HEK293T (cell line): ENCODE measurements at regions not wholly inside any gene's neighbourhood (a gene's known extent, or its start where the extent isn't known, plus 50 kb on each side); places are given as distances from the start of the nearest gene placed in this dataset.

Source experiments
- ARNT ChIP-seq: fragments of 450-650 bp; IDR thresholded peaks from 2 replicates; pipeline ENCODE4 v1.6.1; 2017; ENCODE audit warnings: mild to moderate bottlenecking
- BHLHE40 ChIP-seq: fragments of 450-650 bp; IDR thresholded peaks from 2 replicates; pipeline ENCODE4 v1.6.1; 2016; ENCODE audit warnings: mild to moderate bottlenecking, moderate library complexity, borderline replicate concordance
- CTBP1 ChIP-seq: fragments of 450-650 bp; IDR thresholded peaks from 2 replicates; pipeline ENCODE4 v1.6.1; 2016; ENCODE audit warnings: borderline replicate concordance
- ELF4 ChIP-seq: fragments of 450-650 bp; IDR thresholded peaks from 2 replicates; pipeline ENCODE4 v1.6.1; 2017; ENCODE audit warnings: antibody characterized with exemption
- FOXK2 ChIP-seq: fragments of 450-650 bp; IDR thresholded peaks from 2 replicates; pipeline ENCODE4 v1.6.1; 2016; ENCODE audit warnings: mild to moderate bottlenecking
- SP1 ChIP-seq: fragments of 450-650 bp; IDR thresholded peaks from 2 replicates; pipeline ENCODE4 v1.6.1; 2017
- ZNF384 ChIP-seq: fragments of 450-650 bp; IDR thresholded peaks from 2 replicates; pipeline ENCODE4 v1.6.1; 2016
- TF ChIP-seq, protein P1 (sequence below): fragments of 450-650 bp; IDR thresholded peaks from 2 replicates; pipeline ENCODE4 v1.6.1; 2016

DNA sequence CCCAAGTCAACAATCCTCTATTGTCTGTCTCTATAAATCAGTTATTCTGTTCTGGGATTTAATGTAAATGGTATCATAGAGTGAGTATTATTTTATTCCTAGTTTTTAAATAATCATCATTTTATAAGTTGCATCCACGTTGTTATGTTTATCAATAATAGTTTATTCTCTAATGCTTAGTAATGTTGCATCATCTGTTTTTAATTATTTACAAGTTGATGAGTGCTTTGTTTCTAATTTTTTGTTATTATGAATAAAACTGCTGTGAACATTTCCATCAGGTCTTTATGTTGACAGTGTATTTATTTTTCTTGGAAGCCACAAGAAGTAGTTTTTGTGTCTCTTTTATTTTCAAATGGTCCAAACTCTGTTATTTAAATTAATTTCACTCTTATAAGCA, 1201.2 kb upstream of the CDH6 start:
- no peak for TF ChIP-seq ZNF384
- TF ChIP-seq BHLHE40, result no peak
- TF ChIP-seq, protein P1, sequence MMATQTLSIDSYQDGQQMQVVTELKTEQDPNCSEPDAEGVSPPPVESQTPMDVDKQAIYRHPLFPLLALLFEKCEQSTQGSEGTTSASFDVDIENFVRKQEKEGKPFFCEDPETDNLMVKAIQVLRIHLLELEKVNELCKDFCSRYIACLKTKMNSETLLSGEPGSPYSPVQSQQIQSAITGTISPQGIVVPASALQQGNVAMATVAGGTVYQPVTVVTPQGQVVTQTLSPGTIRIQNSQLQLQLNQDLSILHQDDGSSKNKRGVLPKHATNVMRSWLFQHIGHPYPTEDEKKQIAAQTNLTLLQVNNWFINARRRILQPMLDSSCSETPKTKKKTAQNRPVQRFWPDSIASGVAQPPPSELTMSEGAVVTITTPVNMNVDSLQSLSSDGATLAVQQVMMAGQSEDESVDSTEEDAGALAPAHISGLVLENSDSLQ, result no peak
- TF ChIP-seq CTBP1, result no peak
- no peak for TF ChIP-seq ELF4
- TF ChIP-seq ARNT, result no peak
- no peak for TF ChIP-seq FOXK2
- TF ChIP-seq SP1, result no peak
